GM21529 (cell line): ENCODE measurements at regions not wholly inside any gene's neighbourhood (a gene's known extent, or its start where the extent isn't known, plus 50 kb on each side); places are given as distances from the start of the nearest gene placed in this dataset.
"Not testable (repeated sequence)": the region's sequence is repeated elsewhere in the genome, so short reads cannot be mapped to it uniquely, and the experiment has no call there.

Experiments used
- ATAC-seq: cut with Tn5 transposase; IDR thresholded peaks from one replicate; pipeline ENCODE4 v1.9.1; 2021; ENCODE audit not compliant: unreplicated experiment

DNA sequence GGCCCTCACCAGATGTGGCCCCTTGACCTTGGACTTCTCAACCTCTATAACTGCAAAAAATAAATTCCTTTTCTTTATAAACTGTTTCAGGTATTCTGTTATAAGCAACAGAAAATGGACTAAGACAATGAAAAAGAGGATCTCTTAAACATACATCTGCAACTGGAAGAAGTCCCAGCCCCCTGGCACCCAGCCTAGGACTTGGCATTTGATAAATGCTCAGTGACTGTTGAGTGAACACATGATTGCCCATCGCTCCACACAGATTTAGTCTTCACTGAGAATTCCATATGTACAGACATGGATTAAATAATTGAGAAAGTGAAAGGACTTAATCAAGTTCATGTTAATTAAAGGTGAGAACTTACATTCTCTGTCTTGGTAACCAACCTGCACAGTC lies 344.9 kb upstream of the RUNX1 start:
- no peak for ATAC-seq

DNA sequence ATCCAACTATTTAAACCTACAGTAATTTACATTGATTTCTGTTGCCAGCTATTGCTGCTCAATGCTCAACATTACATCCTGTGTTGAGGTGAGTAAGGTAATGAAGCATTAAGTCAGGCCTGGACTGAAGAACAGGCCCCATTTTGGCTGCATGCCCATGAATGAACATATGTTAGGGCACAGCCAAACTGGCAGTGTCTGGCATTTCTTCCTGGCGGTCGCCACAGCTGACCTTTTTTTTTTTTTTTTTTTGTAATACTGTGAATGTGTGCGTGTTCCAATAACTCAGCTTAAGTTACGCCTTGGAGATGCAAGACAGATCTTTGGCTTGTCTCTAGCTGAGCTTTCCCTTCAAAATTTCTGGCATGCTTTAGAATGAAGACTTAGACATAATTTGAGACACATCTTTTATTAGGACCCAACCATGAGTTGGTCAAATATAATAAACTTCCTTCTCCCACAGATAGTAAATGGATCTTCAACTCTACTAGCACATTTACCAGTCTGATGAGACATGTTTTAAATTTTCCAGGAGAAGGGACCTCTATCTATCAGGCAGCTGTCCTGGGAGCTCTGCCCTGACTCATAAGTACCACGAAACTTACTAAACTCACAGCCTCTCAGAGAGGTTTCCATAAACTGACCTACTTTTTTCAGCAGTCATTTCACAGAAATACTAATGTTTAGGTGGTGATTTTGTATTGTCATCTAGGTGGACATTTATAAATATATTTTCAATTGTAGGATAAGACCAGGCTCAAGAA lies 341.1 kb upstream of the RUNX1 start:
- ATAC-seq: no peak

DNA sequence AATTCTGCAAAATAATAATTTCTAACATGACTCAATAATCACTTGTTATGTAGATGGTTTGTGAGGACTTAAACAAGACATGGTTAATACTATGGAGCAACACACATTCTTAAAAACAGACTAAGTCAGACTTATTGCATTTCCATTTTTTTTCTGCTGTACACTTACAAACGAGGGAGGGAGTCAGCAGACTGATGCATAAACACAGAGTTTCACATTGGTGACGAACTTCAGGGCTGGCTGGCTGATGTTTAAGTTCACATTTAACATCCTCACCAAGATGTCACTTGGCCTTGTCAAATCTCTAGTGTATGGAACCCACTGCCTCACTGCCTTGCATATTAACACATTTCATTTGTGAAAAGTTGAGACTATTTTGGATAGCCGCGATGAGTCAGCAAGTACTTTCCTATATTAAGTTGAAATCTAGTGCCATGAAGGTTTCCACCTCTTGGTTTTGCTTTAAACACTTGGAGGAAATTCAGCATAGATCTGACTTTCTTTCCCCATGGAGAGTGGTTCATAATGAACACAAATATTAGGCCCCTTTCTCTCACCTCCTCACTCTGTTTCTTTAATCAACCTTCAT lies 337.5 kb upstream of the RUNX1 start:
- ATAC-seq: no peak

DNA sequence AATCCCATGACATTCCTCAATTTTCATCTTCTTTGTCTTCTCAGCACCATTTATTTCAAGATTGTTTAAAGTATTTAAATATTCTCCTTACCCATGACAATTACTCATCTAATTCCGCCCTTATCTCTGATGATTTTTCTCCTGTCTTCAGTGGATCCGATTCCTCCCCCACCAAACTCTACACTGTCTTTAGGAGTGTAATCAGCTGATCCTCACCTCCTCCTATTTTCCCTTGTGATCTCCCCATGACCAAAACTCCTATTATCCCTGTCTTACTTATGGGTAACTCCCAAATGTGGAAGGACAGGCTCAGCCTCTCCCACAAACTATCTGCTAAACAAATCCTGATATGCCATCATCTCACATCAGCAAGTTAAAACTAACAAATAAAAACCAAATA lies 335.3 kb upstream of the RUNX1 start:
- ATAC-seq: no peak

DNA sequence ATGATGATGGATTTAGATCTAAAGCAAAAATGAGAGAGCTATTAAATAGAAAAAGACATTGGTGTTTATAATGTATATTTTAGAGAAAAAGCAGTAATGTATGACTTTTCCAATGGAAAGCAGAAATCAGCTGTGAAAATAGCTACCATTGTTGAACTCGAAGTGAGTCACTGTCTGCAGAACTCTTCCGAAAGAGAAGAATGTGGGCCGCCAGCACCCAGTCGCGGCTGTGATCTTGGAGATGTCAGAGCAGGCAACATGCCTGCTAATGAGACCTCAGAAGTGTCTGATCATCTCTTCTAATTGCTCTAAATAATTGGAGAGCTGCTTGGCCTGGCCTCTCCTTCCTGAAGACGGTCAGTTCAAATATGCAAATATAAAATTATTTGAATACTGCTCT lies 333.6 kb upstream of the RUNX1 start:
- no peak for ATAC-seq

DNA sequence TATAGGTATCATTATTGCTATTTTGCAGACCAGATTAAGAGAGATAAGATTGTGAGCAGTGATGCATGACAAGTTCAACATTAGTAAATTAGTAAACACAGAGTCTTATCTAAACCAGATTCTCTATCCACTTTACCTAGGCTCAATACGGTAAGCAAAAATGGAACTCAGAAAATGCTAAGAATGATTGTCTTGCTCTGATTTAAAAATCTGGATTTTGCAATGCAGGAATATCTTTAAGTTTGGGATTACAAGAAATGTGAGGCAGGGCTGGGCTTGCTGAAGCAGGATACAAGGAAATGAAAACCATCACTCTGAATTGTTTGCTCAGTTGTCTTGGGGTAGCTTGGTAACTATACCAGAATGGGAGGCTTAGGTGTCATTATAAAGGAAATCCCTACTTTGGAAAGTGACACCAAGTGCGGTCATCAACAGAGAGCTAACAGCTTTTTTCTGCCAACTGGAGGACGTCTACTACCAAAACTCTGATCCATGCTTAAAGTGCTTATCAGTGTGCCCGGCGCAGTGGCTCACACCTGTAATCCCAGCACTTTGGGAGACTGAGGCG lies 332.7 kb upstream of the RUNX1 start:
- no peak for ATAC-seq

DNA sequence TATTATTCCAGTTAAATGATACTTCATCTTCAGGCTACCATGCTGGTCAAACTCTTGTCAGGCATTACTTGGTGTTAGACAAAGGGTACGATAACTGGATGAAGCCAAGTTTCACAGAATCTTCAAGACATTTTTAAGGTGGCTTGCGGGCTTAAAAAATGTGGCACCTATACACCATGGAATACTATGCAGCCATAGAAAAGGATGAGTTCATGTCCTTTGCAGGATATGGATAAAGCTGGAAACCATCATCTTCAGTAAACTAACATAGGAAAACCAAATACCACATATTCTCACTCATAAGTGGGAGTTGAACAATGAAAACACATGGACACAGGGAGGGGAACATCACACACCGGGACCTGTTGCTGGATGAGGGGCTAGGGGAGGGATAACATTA lies 331.2 kb upstream of the RUNX1 start:
- not testable (repeated sequence) for ATAC-seq

DNA sequence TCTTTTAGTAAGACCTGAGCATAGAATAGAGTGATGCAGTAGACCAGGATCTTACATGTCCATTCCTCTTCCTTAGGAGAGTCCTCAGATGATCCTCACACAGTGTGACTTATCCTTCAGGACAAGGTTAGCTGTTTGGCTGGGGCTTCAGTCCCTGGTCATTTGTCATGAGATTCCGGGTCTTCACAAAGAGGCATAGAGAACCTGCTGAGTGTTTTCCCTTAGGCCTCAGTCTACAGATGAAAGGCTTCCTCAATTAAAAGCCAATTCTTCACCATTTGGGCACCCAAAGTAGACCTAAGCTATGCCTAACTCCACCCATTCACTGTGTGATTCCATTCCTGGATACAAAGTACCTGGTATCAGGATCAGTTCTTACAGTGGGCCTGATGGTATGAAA lies 329.8 kb upstream of the RUNX1 start:
- ATAC-seq: no peak

DNA sequence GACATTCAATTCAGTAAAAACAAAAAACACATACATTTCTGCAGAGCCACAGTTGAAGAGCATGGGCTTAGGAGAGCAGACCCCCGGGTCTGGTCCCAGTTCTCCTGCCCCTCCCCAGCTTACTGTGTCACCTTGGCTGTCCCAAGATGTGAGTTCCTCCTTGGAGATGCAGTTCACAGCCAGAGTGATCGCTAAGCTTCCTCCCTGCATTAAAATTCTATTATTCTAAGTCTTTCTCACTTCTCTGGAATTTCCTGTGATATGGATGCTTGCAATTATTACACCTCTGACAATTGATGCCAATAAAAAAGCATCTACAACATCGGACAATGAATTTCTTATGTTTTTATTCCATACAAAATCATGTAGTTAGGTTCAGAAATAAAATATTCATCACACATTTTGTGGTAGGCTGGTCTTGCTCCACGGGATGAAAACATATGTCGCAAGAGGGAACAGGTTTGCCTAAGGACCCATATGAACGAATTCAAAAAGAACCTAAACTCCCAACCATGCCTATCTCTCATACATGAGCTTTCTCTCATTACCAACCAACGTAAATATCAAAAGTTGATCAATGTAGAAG lies 328.5 kb upstream of the RUNX1 start:
- ATAC-seq: no peak

DNA sequence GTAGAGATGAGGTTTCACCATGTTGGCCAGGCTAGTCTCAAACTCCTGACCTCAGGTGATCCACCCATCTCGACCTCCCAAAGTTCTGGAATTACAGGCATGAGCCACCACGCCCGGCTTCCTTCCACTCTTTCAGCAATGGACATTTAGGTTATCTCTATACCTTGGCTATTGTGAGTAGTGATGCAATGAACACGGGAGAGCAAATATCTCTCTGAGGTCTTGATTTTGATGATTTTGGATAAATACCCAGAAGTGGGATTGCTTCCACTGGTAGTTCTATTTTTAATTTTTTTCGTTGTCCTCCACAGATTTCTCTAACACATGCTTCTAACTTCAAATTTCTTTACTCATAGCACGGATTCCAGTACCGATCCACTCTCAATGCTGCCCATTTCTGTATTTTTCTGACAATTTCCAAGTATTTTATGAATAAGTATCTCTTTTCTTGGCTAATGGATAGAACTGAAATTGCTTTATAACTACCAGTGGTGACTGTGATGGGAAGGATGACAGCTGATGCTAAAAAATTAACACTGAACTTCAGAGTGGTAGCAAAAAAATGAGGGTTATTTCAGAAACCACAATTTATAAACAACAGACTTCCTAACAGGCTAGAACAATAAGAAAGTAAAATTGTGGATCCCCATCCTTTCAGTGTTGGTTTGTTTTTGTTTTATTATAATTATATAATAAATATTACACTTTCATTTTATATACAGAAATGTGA lies 327.5 kb upstream of the RUNX1 start:
- ATAC-seq: no peak

DNA sequence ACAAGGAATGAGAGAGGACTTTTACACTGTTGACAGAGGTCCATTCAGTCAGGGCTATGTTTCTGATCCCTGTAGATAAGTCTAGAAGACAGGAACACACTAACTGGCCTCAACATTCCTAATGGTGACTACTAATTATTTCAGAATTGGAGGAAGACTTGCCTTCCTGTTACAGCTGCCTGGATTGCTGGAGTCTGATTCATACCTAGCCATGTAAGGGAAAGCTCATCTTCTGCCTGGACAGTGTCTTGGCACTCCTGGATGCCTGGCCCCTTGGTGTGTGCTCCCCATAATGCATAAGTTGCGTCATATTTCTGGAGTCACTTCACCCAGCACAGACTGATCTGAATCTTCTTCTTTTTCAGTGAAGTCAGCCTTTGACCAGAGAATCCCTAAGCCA lies 326.0 kb upstream of the RUNX1 start:
- no peak for ATAC-seq

DNA sequence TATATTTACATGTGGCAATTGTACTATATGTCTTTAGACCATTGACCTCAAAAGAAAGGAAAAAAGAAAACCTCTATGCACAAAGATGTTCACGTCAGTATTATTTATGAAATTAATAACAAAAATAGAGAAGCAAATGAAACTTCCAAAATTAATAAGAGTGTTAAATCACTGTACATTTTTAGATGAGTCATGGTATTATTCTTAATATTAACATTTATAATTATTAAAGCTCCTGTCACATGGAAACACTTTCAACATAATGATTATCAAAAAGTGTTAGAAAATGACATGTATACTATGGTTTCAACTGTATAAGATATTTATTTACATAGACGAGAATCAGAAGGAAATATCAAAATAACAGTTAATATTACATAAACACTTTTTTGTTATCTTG lies 324.9 kb upstream of the RUNX1 start:
- no peak for ATAC-seq

DNA sequence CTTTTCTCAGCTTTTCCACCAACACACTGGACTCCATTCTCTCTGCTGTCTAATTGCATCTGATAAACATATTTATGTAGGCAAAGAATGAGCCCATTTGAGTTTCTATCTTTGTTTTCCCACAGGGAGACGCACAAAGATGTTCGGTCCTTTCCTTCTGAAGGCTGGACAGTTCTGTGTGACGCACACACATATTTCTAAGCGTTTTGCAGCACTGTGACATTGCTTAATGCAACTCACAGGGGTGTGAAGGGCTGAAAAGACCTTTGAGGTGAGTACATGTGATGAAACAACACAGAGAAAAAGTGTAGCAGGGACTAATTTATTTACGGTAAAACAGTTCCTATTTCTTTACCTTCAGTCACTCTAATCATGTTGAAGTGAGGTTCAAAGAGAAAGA lies 323.1 kb upstream of the RUNX1 start:
- ATAC-seq: no peak

DNA sequence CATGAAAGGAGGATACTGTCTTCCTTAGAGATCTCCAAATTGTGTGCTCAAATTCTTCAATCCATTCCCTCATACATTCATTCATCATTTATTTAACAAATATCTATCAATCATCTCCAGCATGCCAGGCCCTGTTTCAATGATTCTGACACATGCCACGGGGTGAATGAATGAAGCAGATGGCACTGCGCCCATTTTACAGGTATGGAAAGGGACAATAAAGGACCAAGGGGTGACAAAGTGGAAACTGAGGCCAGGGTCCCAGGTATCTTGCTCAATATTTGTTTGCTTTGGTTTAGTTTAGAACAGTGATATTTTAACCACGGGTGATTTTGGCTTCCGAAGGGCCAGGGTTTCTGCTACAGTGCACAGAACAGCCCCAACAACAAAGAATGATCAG lies 321.6 kb upstream of the RUNX1 start:
- no peak for ATAC-seq

DNA sequence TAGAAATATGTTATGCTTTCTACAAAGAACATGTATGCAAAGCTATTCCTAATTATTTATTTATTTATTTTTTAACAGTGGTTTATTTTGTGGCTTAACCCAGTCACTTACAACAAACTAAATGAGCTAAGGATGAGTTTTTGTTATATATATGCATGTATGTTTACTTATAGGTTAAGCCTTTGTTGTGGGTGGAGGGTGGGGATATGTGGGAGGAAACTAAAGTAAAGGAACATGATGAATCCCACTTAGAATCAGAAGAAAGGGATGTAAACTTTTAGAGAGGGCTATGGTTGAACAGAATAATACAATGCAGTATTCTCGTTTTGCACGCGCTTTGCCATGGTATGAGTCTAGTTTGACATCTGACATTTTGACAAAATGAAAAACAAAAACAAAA lies 321.0 kb upstream of the RUNX1 start:
- no peak for ATAC-seq

DNA sequence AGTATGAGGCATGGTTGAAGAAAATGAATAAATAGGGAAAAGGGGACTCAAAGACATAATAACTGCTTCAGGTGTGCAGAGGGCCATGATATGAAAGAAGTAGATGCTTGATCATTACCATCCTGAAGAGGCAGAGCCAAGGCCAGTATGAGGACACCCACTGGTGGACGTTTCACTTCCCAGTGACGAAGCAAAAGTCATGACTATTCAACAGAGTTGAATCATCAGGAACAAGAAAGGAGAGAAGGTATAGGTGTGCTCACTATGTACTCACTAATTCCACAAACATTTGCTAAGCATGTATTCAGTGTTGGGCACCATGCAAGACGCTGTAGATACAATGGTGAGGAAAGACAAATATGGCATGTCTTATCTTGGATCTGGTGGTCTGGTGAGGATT lies 319.2 kb upstream of the RUNX1 start:
- no peak for ATAC-seq

DNA sequence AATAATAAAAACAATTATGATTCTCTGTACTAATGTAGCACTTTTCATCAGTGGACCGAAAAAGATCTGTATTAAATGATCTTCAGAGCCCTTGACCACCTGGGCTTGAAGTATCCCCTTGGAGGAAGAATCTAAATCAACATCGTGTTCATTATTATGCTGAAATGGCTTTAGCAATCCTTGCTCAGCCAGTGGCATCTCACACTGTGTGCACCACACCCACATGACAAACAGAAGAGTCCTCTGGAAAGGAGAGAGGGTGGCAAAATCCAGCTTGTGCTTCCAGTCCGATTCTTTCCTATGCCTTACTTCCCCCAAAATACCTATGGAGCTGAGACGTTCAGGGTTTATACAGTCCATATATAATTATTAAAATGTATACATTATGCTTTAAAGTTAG lies 318.5 kb upstream of the RUNX1 start:
- no peak for ATAC-seq

DNA sequence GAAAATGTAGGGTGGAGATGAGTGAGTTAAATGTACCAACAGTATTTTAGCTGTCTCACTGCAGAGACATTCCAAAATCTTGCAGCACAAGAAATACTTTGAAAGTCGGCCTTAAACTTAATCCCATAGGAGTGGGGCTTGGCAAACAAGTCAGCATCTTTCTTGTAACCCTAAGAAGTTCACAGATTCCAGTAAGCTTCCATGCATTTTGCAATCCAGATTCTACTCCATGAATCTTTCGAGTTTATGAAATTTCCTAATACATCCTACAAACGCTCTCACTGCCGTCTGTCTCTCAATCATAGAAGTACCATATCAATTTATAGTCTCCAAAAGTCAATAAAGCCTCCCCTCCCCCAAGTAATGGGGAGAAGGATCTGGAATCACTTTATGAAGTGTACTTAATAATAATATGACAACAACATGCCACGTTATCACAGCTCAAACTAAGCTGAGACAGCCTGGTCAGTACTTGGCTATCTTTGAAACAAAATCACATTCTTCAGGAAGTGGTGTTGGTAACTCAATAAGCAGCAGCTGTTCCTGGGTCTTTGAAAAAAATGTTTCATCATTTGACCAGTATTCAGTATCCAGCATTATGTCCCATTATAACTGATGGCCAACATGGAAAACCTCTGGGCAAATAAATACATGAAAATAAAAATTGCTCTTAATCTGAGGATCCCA lies 317.4 kb upstream of the RUNX1 start:
- ATAC-seq: no peak

DNA sequence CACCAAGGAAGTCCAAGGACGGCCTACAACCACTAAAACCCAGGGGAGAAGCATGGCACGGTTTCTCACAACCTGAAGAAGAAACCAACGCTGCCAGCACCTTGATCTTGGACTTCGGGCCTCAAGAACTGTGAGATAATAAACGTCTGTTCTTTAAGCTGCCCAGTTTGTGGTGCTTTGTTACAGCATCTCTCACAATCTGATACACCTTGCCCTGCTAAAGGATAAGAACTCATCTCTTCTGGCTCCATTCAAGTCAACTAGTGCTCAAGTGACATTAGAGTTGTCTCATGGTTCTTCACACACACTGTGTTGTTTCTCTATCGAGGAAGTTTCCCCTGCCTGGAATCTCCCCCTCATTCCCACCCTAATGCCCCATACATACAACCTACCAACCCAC lies 314.4 kb upstream of the RUNX1 start:
- ATAC-seq: no peak

DNA sequence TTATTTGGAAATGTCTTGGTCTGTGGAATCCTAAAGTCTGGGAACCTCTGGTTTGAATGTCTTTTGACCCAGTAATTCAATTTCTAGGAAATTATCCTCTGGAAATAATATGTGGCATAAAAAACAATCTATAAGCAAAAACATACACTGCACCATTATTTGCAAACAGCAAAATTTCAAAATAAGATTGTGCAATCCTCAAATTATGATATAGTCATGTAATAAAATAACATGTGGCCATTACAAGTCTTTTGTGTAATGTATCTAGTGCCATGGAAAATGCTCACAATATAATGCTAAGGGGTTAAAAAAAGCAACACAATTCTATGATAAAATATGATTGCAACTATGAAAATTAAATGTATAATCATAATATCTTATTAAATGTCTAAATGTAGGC lies 312.9 kb upstream of the RUNX1 start:
- ATAC-seq: no peak
